HepG2 (cell line): ENCODE measurements at regions not wholly inside any gene's neighbourhood (a gene's known extent, or its start where the extent isn't known, plus 50 kb on each side); places are given as distances from the start of the nearest gene placed in this dataset.

ENCODE experiments used
- KDM2A ChIP-seq: sonication (generic); formaldehyde crosslinking; IDR thresholded peaks from 2 replicates; pipeline ENCODE4 v1.4.0; 2020; ENCODE audit warnings: low read depth, missing genetic modification reagents, borderline replicate concordance
- MAFK ChIP-seq, 2 experiments: IDR thresholded peaks in 1 of 2; conservative IDR thresholded peaks in 1 of 2; 2 replicates each; pipeline ENCODE4 v1.6.1; 2011; ENCODE audit warnings: improper control_type of control experiment in 2 of 2, low read length in 2 of 2
- NKX3-1 ChIP-seq: sonication (generic); formaldehyde crosslinking; IDR thresholded peaks from 2 replicates; pipeline ENCODE4 v1.5.0; 2020; ENCODE audit warnings: missing genetic modification reagents
- TFAP4 ChIP-seq: sonication (generic); IDR thresholded peaks from 2 replicates; pipeline ENCODE4 v1.6.1; 2016; ENCODE audit warnings: low read depth, borderline replicate concordance
- ZBTB44 ChIP-seq: sonication (generic); formaldehyde crosslinking; IDR thresholded peaks from 2 replicates; pipeline ENCODE4 v1.4.0; 2020; ENCODE audit warnings: missing genetic modification reagents
- ZNF766 ChIP-seq: sonication (generic); formaldehyde crosslinking; IDR thresholded peaks from 2 replicates; pipeline ENCODE4 v1.5.0; 2020; ENCODE audit warnings: missing genetic modification reagents, borderline replicate concordance
- TF ChIP-seq, protein P1 (sequence below): sonication (generic); formaldehyde crosslinking; IDR thresholded peaks from 2 replicates; pipeline ENCODE4 v1.5.0; 2020; ENCODE audit warnings: mild to moderate bottlenecking, missing genetic modification reagents, moderate library complexity

DNA sequence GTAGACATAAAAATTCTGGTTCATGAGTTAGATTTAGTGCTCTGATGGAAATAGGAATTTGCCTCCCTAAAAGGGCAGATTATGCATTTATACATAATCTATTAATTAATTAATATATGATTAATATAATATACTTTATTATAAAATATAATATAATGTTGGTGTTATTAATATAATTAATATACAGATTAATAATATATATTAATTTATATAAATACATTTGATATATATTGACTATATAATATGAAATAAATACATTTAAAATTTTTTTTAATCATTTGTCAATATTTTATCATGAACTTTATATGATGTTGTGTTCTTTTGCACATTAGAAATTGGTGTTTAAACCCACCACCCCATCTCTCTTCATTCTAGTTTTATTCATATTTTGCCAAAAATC, 652.1 kb upstream of the ZNF804A start:
- TF ChIP-seq, protein P1, sequence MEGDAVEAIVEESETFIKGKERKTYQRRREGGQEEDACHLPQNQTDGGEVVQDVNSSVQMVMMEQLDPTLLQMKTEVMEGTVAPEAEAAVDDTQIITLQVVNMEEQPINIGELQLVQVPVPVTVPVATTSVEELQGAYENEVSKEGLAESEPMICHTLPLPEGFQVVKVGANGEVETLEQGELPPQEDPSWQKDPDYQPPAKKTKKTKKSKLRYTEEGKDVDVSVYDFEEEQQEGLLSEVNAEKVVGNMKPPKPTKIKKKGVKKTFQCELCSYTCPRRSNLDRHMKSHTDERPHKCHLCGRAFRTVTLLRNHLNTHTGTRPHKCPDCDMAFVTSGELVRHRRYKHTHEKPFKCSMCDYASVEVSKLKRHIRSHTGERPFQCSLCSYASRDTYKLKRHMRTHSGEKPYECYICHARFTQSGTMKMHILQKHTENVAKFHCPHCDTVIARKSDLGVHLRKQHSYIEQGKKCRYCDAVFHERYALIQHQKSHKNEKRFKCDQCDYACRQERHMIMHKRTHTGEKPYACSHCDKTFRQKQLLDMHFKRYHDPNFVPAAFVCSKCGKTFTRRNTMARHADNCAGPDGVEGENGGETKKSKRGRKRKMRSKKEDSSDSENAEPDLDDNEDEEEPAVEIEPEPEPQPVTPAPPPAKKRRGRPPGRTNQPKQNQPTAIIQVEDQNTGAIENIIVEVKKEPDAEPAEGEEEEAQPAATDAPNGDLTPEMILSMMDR (CRISPR knock-in tag): no peak
- TF ChIP-seq TFAP4 (no peak), ZNF766 (CRISPR knock-in tag) (no peak), MAFK (conservative IDR thresholded peaks at IDR 0.05 in 1 of 2, IDR thresholded peaks at IDR 0.05 in 1 of 2; ENCODE audit: low read length in 2 of 2) (no peak), NKX3-1 (CRISPR knock-in tag) (no peak), ZBTB44 (CRISPR knock-in tag) (no peak), KDM2A (CRISPR knock-in tag) (no peak)
